ENCODE measurements at regions not wholly inside any gene's neighbourhood (a gene's known extent, or its start where the extent isn't known, plus 50 kb on each side); places are given as distances from the start of the nearest gene placed in this dataset.

DNA sequence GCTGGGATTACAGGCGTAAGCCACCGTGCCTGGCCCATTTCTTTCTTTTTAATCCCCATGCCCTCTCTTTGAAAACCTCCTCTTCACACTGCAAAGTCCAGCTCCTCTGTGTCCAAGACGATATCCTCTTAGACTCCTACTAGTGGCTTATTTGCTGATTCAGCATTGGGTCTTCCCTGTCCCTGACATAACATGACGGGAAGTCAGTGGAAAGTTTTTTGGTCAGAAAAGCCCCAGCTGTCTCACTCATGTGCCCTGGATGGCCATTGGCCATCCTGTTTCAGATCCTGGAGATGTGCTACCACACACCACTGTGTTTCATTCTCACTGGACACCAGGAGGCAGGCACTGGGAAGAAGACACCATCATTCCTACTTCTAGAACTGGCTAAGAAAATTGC lies 102.6 kb upstream of the MED13L start:
- TF ChIP-seq, protein P1, sequence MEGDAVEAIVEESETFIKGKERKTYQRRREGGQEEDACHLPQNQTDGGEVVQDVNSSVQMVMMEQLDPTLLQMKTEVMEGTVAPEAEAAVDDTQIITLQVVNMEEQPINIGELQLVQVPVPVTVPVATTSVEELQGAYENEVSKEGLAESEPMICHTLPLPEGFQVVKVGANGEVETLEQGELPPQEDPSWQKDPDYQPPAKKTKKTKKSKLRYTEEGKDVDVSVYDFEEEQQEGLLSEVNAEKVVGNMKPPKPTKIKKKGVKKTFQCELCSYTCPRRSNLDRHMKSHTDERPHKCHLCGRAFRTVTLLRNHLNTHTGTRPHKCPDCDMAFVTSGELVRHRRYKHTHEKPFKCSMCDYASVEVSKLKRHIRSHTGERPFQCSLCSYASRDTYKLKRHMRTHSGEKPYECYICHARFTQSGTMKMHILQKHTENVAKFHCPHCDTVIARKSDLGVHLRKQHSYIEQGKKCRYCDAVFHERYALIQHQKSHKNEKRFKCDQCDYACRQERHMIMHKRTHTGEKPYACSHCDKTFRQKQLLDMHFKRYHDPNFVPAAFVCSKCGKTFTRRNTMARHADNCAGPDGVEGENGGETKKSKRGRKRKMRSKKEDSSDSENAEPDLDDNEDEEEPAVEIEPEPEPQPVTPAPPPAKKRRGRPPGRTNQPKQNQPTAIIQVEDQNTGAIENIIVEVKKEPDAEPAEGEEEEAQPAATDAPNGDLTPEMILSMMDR (conservative IDR thresholded peaks at IDR 0.05; ENCODE audit: low read depth, low read length): no peak
- TF ChIP-seq RFX5 (IDR thresholded peaks at IDR 0.05; ENCODE audit: low read depth, low read length): no peak

All from IMR-90 (cell line).